ENCODE measurements at regions not wholly inside any gene's neighbourhood (a gene's known extent, or its start where the extent isn't known, plus 50 kb on each side); places are given as distances from the start of the nearest gene placed in this dataset.

- H3K27ac ChIP-seq (ENCODE audit: extremely low read length, insufficient read depth, low read length): no peak overlapping the region
- H3K4me1 ChIP-seq (ENCODE audit: insufficient read depth, low read length): no peaks in the 10 kb centered on the region
- in situ Hi-C loops (cut with HindIII; ENCODE audit: extremely low pct_ligation_motif_present, low pct_unique_long_range_greater_than_20kb): no loop called here
- no peaks in the 10 kb centered on the region for H3K27me3 ChIP-seq (ENCODE audit: control insufficient read depth in 1 of 2, insufficient read depth in 2 of 2, low read length in 2 of 2)
- no peaks in the 10 kb centered on the region for H3K79me2 ChIP-seq (ENCODE audit: insufficient read depth, low read length)
- DNase-seq (ENCODE audit: low spot score) (no peak), FAIRE-seq (no peak), ATAC-seq (no peak)
- 3% methylated on average over 6 of the region's 6 CpGs for WGBS (ENCODE audit: low lambda C conversion rate)
- no peak overlapping the region for H3K9ac ChIP-seq (ENCODE audit: insufficient read depth, low read depth, low read length)
- CTCF ChIA-PET (ENCODE audit: low intra/inter-chr PET ratio, low total read pairs): no interaction called here
- H3K4me3 ChIP-seq (replicated peaks in 1 of 3; ENCODE audit: insufficient read depth in 1 of 3, low read depth in 2 of 3, low read length in 3 of 3): no peak overlapping the region
- H2AFZ ChIP-seq (ENCODE audit: low read length): no peak overlapping the region
- H3K36me3 ChIP-seq (replicated peaks in 1 of 2; ENCODE audit: control insufficient read depth in 1 of 2, insufficient read depth in 2 of 2, low read length in 2 of 2): no peaks in the 10 kb centered on the region
- H3K4me2 ChIP-seq (ENCODE audit: low read depth, low read length): no peak overlapping the region
- POLR2A ChIA-PET: no interaction called here
- BruUV-seq (replicated peaks): no TSS peak
- no peaks in the 10 kb centered on the region for H4K20me1 ChIP-seq (ENCODE audit: insufficient read depth, low read length)
- no peaks in the 10 kb centered on the region for H3K9me3 ChIP-seq (ENCODE audit: low read length)
- intact Hi-C loops (cut with micrococcal nuclease; ENCODE audit: unreplicated experiment): no loop called here
- TF ChIP-seq ZNF503 (CRISPR knock-in tag; IDR thresholded peaks at IDR 0.05) (no peak), HMG20A (CRISPR knock-in tag; IDR thresholded peaks at IDR 0.05; ENCODE audit: borderline replicate concordance) (no peak), ZNF709 (CRISPR knock-in tag; IDR thresholded peaks at IDR 0.05) (no peak), MXD1 (CRISPR knock-in tag; IDR thresholded peaks at IDR 0.05) (no peak), RAD51 (IDR thresholded peaks at IDR 0.05; ENCODE audit: borderline replicate concordance) (no peak), KMT2B (CRISPR knock-in tag; IDR thresholded peaks at IDR 0.05) (no peak), MBNL3 (CRISPR knock-in tag; conservative IDR thresholded peaks at IDR 0.05) (no peak), NFKB2 (CRISPR knock-in tag; IDR thresholded peaks at IDR 0.05; ENCODE audit: borderline replicate concordance) (no peak), ZNF234 (CRISPR knock-in tag; conservative IDR thresholded peaks at IDR 0.05) (no peak), MZF1 (CRISPR knock-in tag; IDR thresholded peaks at IDR 0.05; ENCODE audit: borderline replicate concordance) (no peak), MEF2D (CRISPR knock-in tag; IDR thresholded peaks at IDR 0.05) (no peak), CCDC6 (CRISPR knock-in tag; IDR thresholded peaks at IDR 0.05) (no peak), HOXA5 (CRISPR knock-in tag; IDR thresholded peaks at IDR 0.05) (no peak), MED13 (CRISPR knock-in tag; IDR thresholded peaks at IDR 0.05) (no peak), SALL1 (CRISPR knock-in tag; IDR thresholded peaks at IDR 0.05) (no peak), HOMEZ (CRISPR knock-in tag; IDR thresholded peaks at IDR 0.05; ENCODE audit: low read depth) (no peak), ZNF614 (CRISPR knock-in tag; IDR thresholded peaks at IDR 0.05; ENCODE audit: borderline replicate concordance) (no peak)
- TF ChIP-seq, protein P1, sequence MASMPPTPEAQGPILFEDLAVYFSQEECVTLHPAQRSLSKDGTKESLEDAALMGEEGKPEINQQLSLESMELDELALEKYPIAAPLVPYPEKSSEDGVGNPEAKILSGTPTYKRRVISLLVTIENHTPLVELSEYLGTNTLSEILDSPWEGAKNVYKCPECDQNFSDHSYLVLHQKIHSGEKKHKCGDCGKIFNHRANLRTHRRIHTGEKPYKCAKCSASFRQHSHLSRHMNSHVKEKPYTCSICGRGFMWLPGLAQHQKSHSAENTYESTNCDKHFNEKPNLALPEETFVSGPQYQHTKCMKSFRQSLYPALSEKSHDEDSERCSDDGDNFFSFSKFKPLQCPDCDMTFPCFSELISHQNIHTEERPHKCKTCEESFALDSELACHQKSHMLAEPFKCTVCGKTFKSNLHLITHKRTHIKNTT (CRISPR knock-in tag; IDR thresholded peaks at IDR 0.05): no peak
- TF ChIP-seq, protein P2, sequence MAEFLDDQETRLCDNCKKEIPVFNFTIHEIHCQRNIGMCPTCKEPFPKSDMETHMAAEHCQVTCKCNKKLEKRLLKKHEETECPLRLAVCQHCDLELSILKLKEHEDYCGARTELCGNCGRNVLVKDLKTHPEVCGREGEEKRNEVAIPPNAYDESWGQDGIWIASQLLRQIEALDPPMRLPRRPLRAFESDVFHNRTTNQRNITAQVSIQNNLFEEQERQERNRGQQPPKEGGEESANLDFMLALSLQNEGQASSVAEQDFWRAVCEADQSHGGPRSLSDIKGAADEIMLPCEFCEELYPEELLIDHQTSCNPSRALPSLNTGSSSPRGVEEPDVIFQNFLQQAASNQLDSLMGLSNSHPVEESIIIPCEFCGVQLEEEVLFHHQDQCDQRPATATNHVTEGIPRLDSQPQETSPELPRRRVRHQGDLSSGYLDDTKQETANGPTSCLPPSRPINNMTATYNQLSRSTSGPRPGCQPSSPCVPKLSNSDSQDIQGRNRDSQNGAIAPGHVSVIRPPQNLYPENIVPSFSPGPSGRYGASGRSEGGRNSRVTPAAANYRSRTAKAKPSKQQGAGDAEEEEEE (CRISPR knock-in tag; IDR thresholded peaks at IDR 0.05; ENCODE audit: borderline replicate concordance): no peak
These were observed 414.1 kb upstream of the CLINT1 start for GRCh38 chr5:158273035-158273434.
